Transverse colon (tissue), 4 donors: ENCODE measurements at regions not wholly inside any gene's neighbourhood (a gene's known extent, or its start where the extent isn't known, plus 50 kb on each side); places are given as distances from the start of the nearest gene placed in this dataset.

Experiments
- DNase-seq: peaks from one replicate; pipeline ENCODE4 v3.0.0-alpha.2; 2019
- H3K27ac ChIP-seq, 4 donors: fragments of 200-600 bp; sonication (generic); 2 replicates each; pipeline ENCODE4 v1.5.1; 2016 to 2018; ENCODE audit warnings: inconsistent platforms in 4 of 4
- H3K27me3 ChIP-seq: fragments of 200-600 bp; sonication (generic); 2 replicates; pipeline ENCODE4 v1.5.1; 2017; ENCODE audit warnings: inconsistent platforms
- H3K36me3 ChIP-seq, 4 donors: fragments of 200-600 bp; sonication (generic); 2 replicates each; pipeline ENCODE4 v1.5.1; 2017 to 2019; ENCODE audit warnings: inconsistent platforms in 4 of 4
- H3K4me1 ChIP-seq, 4 donors: fragments of 200-600 bp; sonication (generic); 2 replicates each; pipeline ENCODE4 v1.5.1; 2017 to 2020; ENCODE audit warnings: inconsistent platforms in 4 of 4
- H3K4me3 ChIP-seq, 4 donors: fragments of 200-600 bp; sonication (generic); 1 replicate in 1 of 4; 2 replicates in 3 of 4; pipeline versions ENCODE4 v1.5.1 to v1.6.1; 2017 to 2019; ENCODE audit warnings: inconsistent platforms in 4 of 4
- H3K9me3 ChIP-seq, 2 donors: fragments of 200-600 bp; sonication (generic); 2 replicates each; pipeline ENCODE4 v1.5.1; 2017 to 2019; ENCODE audit warnings: inconsistent platforms in 2 of 2
- CTCF ChIP-seq, 5 experiments: fragments of 200-600 bp in 3 of 5; fragments of 450-650 bp in 2 of 5; sonication (generic) in 3 of 5; IDR thresholded peaks; 1 replicate in 2 of 5; 2 replicates in 3 of 5; pipeline ENCODE4 v1.5.1; 2016 to 2017; ENCODE audit warnings: antibody characterized with exemption in 5 of 5, inconsistent platforms in 3 of 5, mild to moderate bottlenecking in 2 of 5, moderate library complexity in 1 of 5
- EP300 ChIP-seq: sonication (generic); formaldehyde crosslinking; IDR thresholded peaks from one replicate; pipeline ENCODE4 v1.6.1; 2017; ENCODE audit warnings: antibody characterized with exemption, low read depth
- POLR2A ChIP-seq: fragments of 450-650 bp; IDR thresholded peaks from one replicate; pipeline ENCODE4 v1.6.1; 2016; ENCODE audit warnings: antibody characterized with exemption, mild to moderate bottlenecking, moderate library complexity
- POLR2AphosphoS5 ChIP-seq, 3 donors: sonication (generic); formaldehyde crosslinking; IDR thresholded peaks; one replicate each; pipeline ENCODE4 v1.6.1; 2016; ENCODE audit warnings: antibody characterized with exemption in 3 of 3
- WGBS, 2 donors: methylation state at CpG; one replicate each; pipeline ENCODE4 v1.1.5; 2018; ENCODE audit warnings: low coverage in 1 of 2; 5-methylcytosine and 5-hydroxymethylcytosine counted together
- in situ Hi-C, 4 donors: fragments of 200-750 bp; cut with MboI; loops; one replicate each; pipeline versions ENCODE4 v1.15.0 to v1.15.1; 2017; ENCODE audit warnings: low sequenced_read_pairs in 3 of 4, low pct_ligation_motif_present in 1 of 4, low pct_unique_long_range_greater_than_20kb in 1 of 4
- intact Hi-C: fragments of 100-400 bp; cut with DNase I; formaldehyde crosslinking; loops from one replicate; pipeline ENCODE4 v1.15.1; 2023; ENCODE audit warnings: low total_unique reads

- TF ChIP-seq CTCF (IDR thresholded peaks at IDR 0.05) = no peak
- TF ChIP-seq EP300 = no peak
- no peak for TF ChIP-seq POLR2A
- TF ChIP-seq POLR2AphosphoS5 (IDR thresholded peaks at IDR 0.05) = peak in 1 of 3 donors; percentile 5
- H3K27me3 ChIP-seq = no peaks in the 10 kb centered on the region
- no peak overlapping the region for H3K4me3 ChIP-seq
- DNase-seq = peak; percentile 62
- in situ Hi-C loops (no loop called here), intact Hi-C loops (no loop called here)
- peak overlapping the region; percentile 13 to 60 (median 32) for H3K27ac ChIP-seq
- no peaks in the 10 kb centered on the region for H3K9me3 ChIP-seq
- H3K4me1 ChIP-seq = peaks cover 0 to 18% (median 5%) of the 10 kb centered on the region in 4 donors
- no peaks in the 10 kb centered on the region for H3K36me3 ChIP-seq
- 0 to 7% methylated on average over 1 to 2 of the region's 2 CpGs for WGBS, 2 donors
These were observed 409.1 kb upstream of the CRIM1 start for GRCh38 chr2:35946478-35946877.

GRCh38 chr2:35938838-35939237 lies 416.7 kb upstream of the CRIM1 start:
- no peaks in the 10 kb centered on the region for H3K27me3 ChIP-seq
- TF ChIP-seq POLR2A (no peak), CTCF (IDR thresholded peaks at IDR 0.05) (no peak), POLR2AphosphoS5 (IDR thresholded peaks at IDR 0.05) (no peak)
- no peak overlapping the region for H3K27ac ChIP-seq
- in situ Hi-C loops (no loop called here), intact Hi-C loops (no loop called here)
- H3K9me3 ChIP-seq = no peaks in the 10 kb centered on the region
- H3K4me1 ChIP-seq = peaks cover 0 to 5% (median 0%) of the 10 kb centered on the region in 4 donors
- no peaks in the 10 kb centered on the region for H3K36me3 ChIP-seq
- no peak for DNase-seq
- 64 to 70% methylated on average over 3 to 4 of the region's 4 CpGs for WGBS, 2 donors
- H3K4me3 ChIP-seq = no peak overlapping the region

DNA sequence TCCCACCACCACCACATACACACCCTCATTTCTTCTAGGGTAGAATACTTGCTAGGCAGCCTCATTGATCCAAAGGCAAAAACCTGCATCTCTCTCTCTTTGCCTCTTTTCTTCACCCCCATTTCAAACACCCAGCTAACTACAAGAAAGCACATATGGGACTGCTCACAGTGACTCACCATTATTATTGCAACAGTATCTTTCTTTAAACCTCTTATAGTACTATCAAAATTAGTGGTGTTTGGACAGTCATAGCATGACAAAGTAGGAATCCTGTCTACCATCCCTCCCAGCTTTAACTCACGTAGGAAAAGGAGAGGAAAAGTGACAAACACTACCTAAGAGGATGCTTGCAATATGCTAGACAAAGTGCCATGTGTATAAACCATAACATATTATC lies 422.5 kb upstream of the CRIM1 start:
- Histone ChIP-seq H3K4me3 (no peak overlapping the region), H3K4me1 (peaks cover 0 to 2% (median 0%) of the 10 kb centered on the region in 4 donors), H3K9me3 (no peaks in the 10 kb centered on the region), H3K27ac (no peak overlapping the region), H3K36me3 (no peaks in the 10 kb centered on the region), H3K27me3 (no peaks in the 10 kb centered on the region)
- intact Hi-C loops = no loop called here
- no peak for DNase-seq
- no peak for TF ChIP-seq CTCF (IDR thresholded peaks at IDR 0.05)
- no peak for TF ChIP-seq EP300
- TF ChIP-seq POLR2A = no peak
- no peak for TF ChIP-seq POLR2AphosphoS5 (IDR thresholded peaks at IDR 0.05)
- WGBS, 2 donors = 56 to 69% methylated on average over 1 of the region's 1 CpG
- in situ Hi-C loops = no loop called here

- intact Hi-C loops (no loop called here), in situ Hi-C loops (no loop called here)
- Histone ChIP-seq H3K4me3 (no peak overlapping the region), H3K36me3 (no peaks in the 10 kb centered on the region), H3K9me3 (no peaks in the 10 kb centered on the region), H3K4me1 (no peaks in the 10 kb centered on the region), H3K27me3 (no peaks in the 10 kb centered on the region), H3K27ac (no peak overlapping the region)
- no peak for DNase-seq
- 70 to 81% methylated on average over 5 of the region's 5 CpGs for WGBS, 2 donors
- TF ChIP-seq EP300 = no peak
- TF ChIP-seq POLR2A = no peak
- no peak for TF ChIP-seq POLR2AphosphoS5 (IDR thresholded peaks at IDR 0.05)
- TF ChIP-seq CTCF (IDR thresholded peaks at IDR 0.05) = no peak
These were observed 423.2 kb upstream of the CRIM1 start for GRCh38 chr2:35932276-35932963.
